GM12878 (cell line): ENCODE measurements at regions not wholly inside any gene's neighbourhood (a gene's known extent, or its start where the extent isn't known, plus 50 kb on each side); places are given as distances from the start of the nearest gene placed in this dataset.

ENCODE experiments used
- ATAC-seq: fragments of 200-7000 bp; cut with Tn5 transposase; 3 replicates; pipeline ENCODE4 v1.9.1; 2020; ENCODE audit warnings: mild to moderate bottlenecking, moderate library complexity
- BruUV-seq: library from RNA; stranded (reverse); fragments of 400-500 nt; replicated peaks from 2 replicates; lab custom pipeline; 2021; lab: Mats Ljungman, UMichigan
- CTCF ChIA-PET: fragments of 300-600 bp; sonication (Branson Sonifier 250); formaldehyde crosslinking; extraction: SDS; loops from one replicate; lab custom pipeline; 2021; ENCODE audit warnings: inconsistent platforms; lab: Yijun Ruan, JAX
- POLR2A ChIA-PET: fragments of 350-600 bp; formaldehyde crosslinking; extraction: SDS; loops from one replicate; lab custom pipeline; 2021; ENCODE audit warnings: inconsistent platforms; lab: Charles Lee
- RAD21 ChIA-PET: fragments of 300-600 bp; sonication (Branson Sonifier 250); formaldehyde crosslinking; loops from one replicate; lab custom pipeline; 2023; ENCODE audit warnings: antibody characterized with exemption; ENCODE audit not compliant: unreplicated experiment; lab: Charles Lee
- SMC1A ChIA-PET: fragments of 300-600 bp; sonication (Branson Sonifier 250); formaldehyde crosslinking; loops from one replicate; lab custom pipeline; 2023; ENCODE audit not compliant: unreplicated experiment, uncharacterized antibody; lab: Charles Lee
- DNase-seq: peaks from one replicate; pipeline ENCODE4 v3.0.0-alpha.2; 2011; ENCODE audit warnings: low read depth, low spot score
- FAIRE-seq: peaks from 3 replicates; lab custom pipeline; 2011; peaks lifted over from hg19 to GRCh38; lab: Jason Lieb, UNC
- H2AFZ ChIP-seq: 2 replicates; pipeline ENCODE4 v1.6.0; 2011; ENCODE audit warnings: low read depth, low read length, control low read depth; ENCODE audit not compliant: control insufficient read depth
- H3K27ac ChIP-seq: 2 replicates; pipeline ENCODE4 v1.5.1; 2011; ENCODE audit warnings: control low read depth; ENCODE audit not compliant: control insufficient read depth, insufficient read depth
- H3K27me3 ChIP-seq, 2 experiments: replicated peaks in 1 of 2; 2 replicates each; pipeline versions ENCODE4 v1.6.0 to v1.6.1; 2011; ENCODE audit warnings: low read length in 1 of 2; ENCODE audit not compliant: control insufficient read depth in 2 of 2, insufficient read depth in 2 of 2
- H3K36me3 ChIP-seq, 2 experiments: 2 replicates each; pipeline ENCODE4 v1.5.1; 2011; ENCODE audit warnings: low read length in 1 of 2; ENCODE audit not compliant: control insufficient read depth in 2 of 2, insufficient read depth in 2 of 2
- H3K4me1 ChIP-seq: 2 replicates; pipeline ENCODE4 v1.6.1; 2011; ENCODE audit warnings: mild to moderate bottlenecking, low read length, moderate library complexity, mixed read lengths; ENCODE audit not compliant: control insufficient read depth, insufficient read depth
- H3K4me2 ChIP-seq: 2 replicates; pipeline ENCODE4 v1.6.0; 2011; ENCODE audit warnings: control low read depth; ENCODE audit not compliant: control insufficient read depth, insufficient read depth
- H3K4me3 ChIP-seq: fragments of 200-600 bp; sonication (generic); 2 replicates; pipeline ENCODE4 v1.5.1; 2016
- H3K79me2 ChIP-seq: 2 replicates; pipeline ENCODE4 v1.6.0; 2011; ENCODE audit warnings: low read length; ENCODE audit not compliant: control insufficient read depth, insufficient read depth
- H3K9ac ChIP-seq: 2 replicates; pipeline ENCODE4 v1.8.0; 2011; ENCODE audit warnings: low read length, control low read depth, mixed read lengths; ENCODE audit not compliant: control insufficient read depth, insufficient read depth
- H3K9me3 ChIP-seq: replicated peaks from 3 replicates; pipeline ENCODE4 v1.5.1; 2011; ENCODE audit warnings: mild to moderate bottlenecking, low read length; ENCODE audit not compliant: control insufficient read depth, insufficient read depth
- H4K20me1 ChIP-seq: 2 replicates; pipeline ENCODE4 v1.6.0; 2011; ENCODE audit not compliant: control insufficient read depth, insufficient read depth
- ATF7 ChIP-seq: fragments of 450-650 bp; IDR thresholded peaks from 2 replicates; pipeline ENCODE4 v1.6.1; 2016; ENCODE audit warnings: low read depth, mild to moderate bottlenecking
- BACH1 ChIP-seq: fragments of 450-650 bp; IDR thresholded peaks from 2 replicates; pipeline ENCODE4 v1.6.1; 2017; ENCODE audit warnings: mild to moderate bottlenecking, borderline replicate concordance
- CBX5 ChIP-seq: sonication (generic); IDR thresholded peaks from 2 replicates; pipeline ENCODE4 v1.6.1; 2016; ENCODE audit warnings: low read depth, moderate library complexity, mild to moderate bottlenecking, inconsistent platforms
- GABPA ChIP-seq: IDR thresholded peaks from 2 replicates; pipeline ENCODE4 v1.6.1; 2014; ENCODE audit warnings: antibody characterized with exemption, low read depth, mild to moderate bottlenecking, inconsistent platforms
- HDGF ChIP-seq: fragments of 450-650 bp; IDR thresholded peaks from 2 replicates; pipeline ENCODE4 v1.6.1; 2016; ENCODE audit warnings: antibody characterized with exemption
- JUNB ChIP-seq: IDR thresholded peaks from 2 replicates; pipeline ENCODE4 v1.6.1; 2016; ENCODE audit warnings: antibody characterized with exemption, mild to moderate bottlenecking
- MXI1 ChIP-seq: fragments of 150-350 bp; IDR thresholded peaks from 2 replicates; pipeline ENCODE4 v1.6.1; 2011; ENCODE audit warnings: low read depth, mild to moderate bottlenecking, inconsistent platforms, low read length, improper control_type of control experiment
- NFXL1 ChIP-seq: fragments of 450-650 bp; IDR thresholded peaks from 2 replicates; pipeline ENCODE4 v1.6.1; 2017; ENCODE audit warnings: antibody characterized with exemption, mild to moderate bottlenecking, borderline replicate concordance
- NR2C1 ChIP-seq: fragments of 450-650 bp; IDR thresholded peaks from 2 replicates; pipeline ENCODE4 v1.6.1; 2017; ENCODE audit warnings: antibody characterized with exemption, mild to moderate bottlenecking, moderate library complexity
- NR2F1 ChIP-seq: fragments of 450-650 bp; conservative IDR thresholded peaks from 2 replicates; pipeline ENCODE4 v1.6.1; 2017; ENCODE audit warnings: mild to moderate bottlenecking
- PAX8 ChIP-seq: fragments of 450-650 bp; IDR thresholded peaks from 2 replicates; pipeline ENCODE4 v1.6.1; 2017; ENCODE audit warnings: mild to moderate bottlenecking, moderate library complexity
- RUNX3 ChIP-seq: IDR thresholded peaks from 2 replicates; pipeline ENCODE4 v1.6.1; 2012; ENCODE audit warnings: low read length, inconsistent platforms
- SMC3 ChIP-seq: IDR thresholded peaks from 2 replicates; pipeline ENCODE4 v1.6.1; 2011; ENCODE audit warnings: low read length, improper control_type of control experiment, borderline replicate concordance
- SP1 ChIP-seq: IDR thresholded peaks from one replicate; pipeline ENCODE4 v1.6.1; 2011; ENCODE audit warnings: low read depth, low read length
- TAF1 ChIP-seq: IDR thresholded peaks from 2 replicates; pipeline ENCODE4 v1.6.1; 2011; ENCODE audit warnings: mild to moderate bottlenecking, low read depth, low read length, borderline replicate concordance
- YBX1 ChIP-seq: fragments of 450-650 bp; IDR thresholded peaks from 2 replicates; pipeline ENCODE4 v1.6.1; 2016; ENCODE audit warnings: antibody characterized with exemption
- ZNF207 ChIP-seq: fragments of 450-650 bp; IDR thresholded peaks from 2 replicates; pipeline ENCODE4 v1.6.1; 2014; ENCODE audit warnings: antibody characterized with exemption, mild to moderate bottlenecking, borderline replicate concordance
- ZNF217 ChIP-seq: fragments of 450-650 bp; IDR thresholded peaks from 2 replicates; pipeline ENCODE4 v1.6.1; 2017; ENCODE audit warnings: antibody characterized with exemption, mild to moderate bottlenecking
- ZNF384 ChIP-seq: IDR thresholded peaks from 2 replicates; pipeline ENCODE4 v1.6.1; 2012; ENCODE audit warnings: low read depth, mild to moderate bottlenecking, low read length, improper control_type of control experiment, borderline replicate concordance
- ZZZ3 ChIP-seq: IDR thresholded peaks from 2 replicates; pipeline ENCODE4 v1.6.1; 2011; ENCODE audit warnings: low read depth; ENCODE audit not compliant: control insufficient read depth, insufficient read length
- whole genome bisulfite sequencing: methylation state at CpG from one replicate; pipeline ENCODE4 v1.1.6; 2016; ENCODE audit warnings: low lambda C conversion rate; ENCODE audit not compliant: insufficient replicate concordance, insufficient coverage; ENCODE audit errors: missing lambda C conversion rate; 5-methylcytosine and 5-hydroxymethylcytosine counted together
- in situ Hi-C: fragments of 300-500 bp; cut with MboI; formaldehyde crosslinking; loops from 9 replicates; pipeline ENCODE4 v1.14.3; 2018; ENCODE audit warnings: mixed read lengths
- intact Hi-C: fragments of 100-400 bp; cut with micrococcal nuclease; formaldehyde crosslinking; loops from one replicate; pipeline ENCODE4 v1.14.2; 2022; ENCODE audit not compliant: unreplicated experiment
- TF ChIP-seq, protein P1 (sequence below): fragments of 450-650 bp; IDR thresholded peaks from 2 replicates; pipeline ENCODE4 v1.6.1; 2014; ENCODE audit warnings: mild to moderate bottlenecking

DNA sequence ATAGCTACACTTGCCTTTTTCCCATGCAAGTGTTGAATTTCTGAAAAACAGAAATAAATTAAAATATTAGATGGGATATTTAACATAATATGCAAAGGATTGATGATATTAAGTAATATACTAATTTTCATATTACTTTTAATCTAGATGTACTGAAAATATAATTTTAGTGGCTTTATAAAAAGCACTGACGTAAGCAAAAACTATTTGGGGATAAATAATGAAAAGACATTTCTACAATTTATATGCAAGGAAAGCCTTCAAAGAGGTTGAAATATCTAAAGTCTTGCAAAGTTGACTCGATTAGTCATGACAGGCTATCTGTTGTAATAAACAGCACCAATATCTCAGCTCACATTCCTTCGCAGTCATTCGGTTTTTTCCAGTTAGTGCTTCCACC, 94.9 kb upstream of the ABCB5 start:
- Histone ChIP-seq H3K79me2 (no peaks in the 10 kb centered on the region), H2AFZ (no peak overlapping the region), H3K9me3 (no peaks in the 10 kb centered on the region; the same call in 2 of the 3 replicates), H3K4me3 (no peak overlapping the region), H3K4me1 (no peaks in the 10 kb centered on the region), H3K4me2 (no peak overlapping the region), H3K9ac (no peak overlapping the region), H3K27me3 (no peaks in the 10 kb centered on the region), H4K20me1 (no peaks in the 10 kb centered on the region), H3K36me3 (no peaks in the 10 kb centered on the region), H3K27ac (no peak overlapping the region)
- in situ Hi-C loops, result no loop called here
- ChIA-PET SMC1A (no interaction called here), CTCF (no interaction called here), RAD21 (no interaction called here), POLR2A (no interaction called here)
- TF ChIP-seq, protein P1, sequence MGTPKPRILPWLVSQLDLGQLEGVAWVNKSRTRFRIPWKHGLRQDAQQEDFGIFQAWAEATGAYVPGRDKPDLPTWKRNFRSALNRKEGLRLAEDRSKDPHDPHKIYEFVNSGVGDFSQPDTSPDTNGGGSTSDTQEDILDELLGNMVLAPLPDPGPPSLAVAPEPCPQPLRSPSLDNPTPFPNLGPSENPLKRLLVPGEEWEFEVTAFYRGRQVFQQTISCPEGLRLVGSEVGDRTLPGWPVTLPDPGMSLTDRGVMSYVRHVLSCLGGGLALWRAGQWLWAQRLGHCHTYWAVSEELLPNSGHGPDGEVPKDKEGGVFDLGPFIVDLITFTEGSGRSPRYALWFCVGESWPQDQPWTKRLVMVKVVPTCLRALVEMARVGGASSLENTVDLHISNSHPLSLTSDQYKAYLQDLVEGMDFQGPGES, result no peak
- no peak for TF ChIP-seq HDGF
- 57% methylated on average over 4 of the region's 4 CpGs for WGBS
- ATAC-seq (no peak), FAIRE-seq (no peak), DNase-seq (no peak)
- intact Hi-C loops, result no loop called here
- BruUV-seq, result no TSS peak

DNA sequence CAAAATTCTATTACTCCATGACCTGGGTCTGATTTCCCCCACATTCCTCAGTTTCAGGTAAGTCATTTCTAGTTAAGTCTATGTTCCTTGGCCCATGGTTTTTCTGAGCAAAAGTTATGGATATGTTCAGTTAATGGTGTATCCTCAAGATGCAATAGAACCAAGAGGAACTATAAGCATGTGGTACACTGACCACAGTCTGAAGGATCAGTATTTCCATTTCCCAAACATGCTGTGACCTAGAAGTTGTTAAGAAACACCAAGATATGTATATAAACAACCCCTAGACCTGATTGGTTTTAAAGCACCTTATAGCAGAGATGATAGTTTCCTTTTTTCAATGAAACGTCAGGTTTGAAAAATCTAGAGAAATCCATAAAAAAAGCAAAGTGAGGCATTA, 94.2 kb upstream of the ABCB5 start:
- ChIA-PET POLR2A (no interaction called here), RAD21 (no interaction called here), CTCF (no interaction called here), SMC1A (no interaction called here)
- intact Hi-C loops, result no loop called here
- H2AFZ ChIP-seq, result no peak overlapping the region
- no peaks in the 10 kb centered on the region for H3K4me1 ChIP-seq
- no peak for FAIRE-seq
- in situ Hi-C loops, result no loop called here
- no peaks in the 10 kb centered on the region; the same call in 2 of the 3 replicates for H3K9me3 ChIP-seq
- no peak overlapping the region for H3K9ac ChIP-seq
- H4K20me1 ChIP-seq, result no peaks in the 10 kb centered on the region
- no peak overlapping the region for H3K27ac ChIP-seq
- no peak overlapping the region for H3K4me2 ChIP-seq
- ATAC-seq, result no peak
- BruUV-seq, result no TSS peak
- DNase-seq, result no peak
- H3K36me3 ChIP-seq, result no peaks in the 10 kb centered on the region
- H3K4me3 ChIP-seq, result no peak overlapping the region
- WGBS, result 0% methylated on average over 1 of the region's 1 CpG
- TF ChIP-seq ZNF207 (no peak), JUNB (no peak), NR2C1 (no peak), MXI1 (no peak), PAX8 (no peak), TAF1 (no peak), BACH1 (no peak), ZZZ3 (no peak), YBX1 (no peak), SMC3 (no peak), NFXL1 (no peak), ATF7 (no peak), RUNX3 (no peak), NR2F1 (no peak), GABPA (no peak), CBX5 (no peak), SP1 (no peak), ZNF217 (no peak), ZNF384 (no peak)
- no peaks in the 10 kb centered on the region for H3K79me2 ChIP-seq
- no peaks in the 10 kb centered on the region for H3K27me3 ChIP-seq
